Activated B cell treated with CpG ODN at 0.5 μM for 24 hours (primary cell): ENCODE measurements at regions not wholly inside any gene's neighbourhood (a gene's known extent, or its start where the extent isn't known, plus 50 kb on each side); places are given as distances from the start of the nearest gene placed in this dataset.

Experiments used
- ATAC-seq: fragments of 200-7000 bp; cut with Tn5 transposase; one replicate; pipeline ENCODE4 v1.10.0; 2021; ENCODE audit warnings: low read depth, mild to moderate bottlenecking, moderate library complexity
- CTCF ChIA-PET: fragments of 350-600 bp; sonication (Branson Sonifier 250); formaldehyde crosslinking; loops from one replicate; lab custom pipeline; 2021; ENCODE audit warnings: antibody characterized with exemption; lab: Charles Lee
- POLR2A ChIA-PET: fragments of 350-600 bp; sonication (Branson Sonifier 250); formaldehyde crosslinking; loops from one replicate; lab custom pipeline; 2021; ENCODE audit warnings: antibody characterized with exemption; lab: Charles Lee
- DNase-seq: peaks from one replicate; pipeline ENCODE4 v3.0.0; 2022
- H3K27ac Mint-ChIP-seq: one replicate; pipeline ENCODE4 v1.8.0; 2020; ENCODE audit warnings: mixed read lengths
- H3K27me3 Mint-ChIP-seq: one replicate; pipeline ENCODE4 v1.8.0; 2021; ENCODE audit warnings: mixed read lengths
- H3K36me3 Mint-ChIP-seq: one replicate; pipeline ENCODE4 v1.8.0; 2021; ENCODE audit warnings: low read depth, mixed read lengths
- H3K4me1 Mint-ChIP-seq: one replicate; pipeline ENCODE4 v1.8.0; 2021; ENCODE audit warnings: mixed read lengths
- H3K4me3 Mint-ChIP-seq: one replicate; pipeline ENCODE4 v1.8.0; 2020; ENCODE audit warnings: mild to moderate bottlenecking, mixed read lengths
- H3K9me3 Mint-ChIP-seq: one replicate; pipeline ENCODE4 v1.8.0; 2020; ENCODE audit warnings: mixed read lengths
- intact Hi-C: fragments of 100-400 bp; cut with micrococcal nuclease; formaldehyde crosslinking; loops from one replicate; pipeline ENCODE4 v1.15.1; 2024
- TF ChIP-seq, protein P1 (sequence below): fragments of 200-600 bp; IDR thresholded peaks from one replicate; pipeline ENCODE4 v1.8.0; 2022; ENCODE audit warnings: antibody characterized with exemption, mild to moderate bottlenecking

DNA sequence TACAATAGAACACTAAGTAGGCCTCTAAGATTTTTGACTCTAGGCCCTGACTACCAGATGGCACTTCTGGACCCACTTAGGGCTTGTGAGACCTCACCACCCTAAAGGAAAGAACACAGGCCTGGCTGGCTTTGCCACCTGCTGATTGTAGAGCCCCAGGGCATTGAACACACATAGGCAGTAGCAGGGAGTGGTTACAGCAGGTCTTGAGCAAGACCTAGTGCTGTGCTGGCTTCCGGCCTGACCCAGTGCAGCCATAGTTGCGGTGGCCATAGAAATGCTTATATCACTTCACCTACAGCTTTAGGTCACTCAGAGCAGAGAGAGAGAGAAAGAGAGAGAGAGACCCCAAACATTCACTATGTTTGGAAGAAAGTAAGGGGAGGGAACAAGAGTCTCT, 223.2 kb downstream of the LRATD1 start:
- Mint-ChIP-seq H3K9me3 (peaks cover 15% of the 10 kb centered on the region), H3K27me3 (no peaks in the 10 kb centered on the region), H3K4me3 (no peak overlapping the region), H3K36me3 (no peaks in the 10 kb centered on the region), H3K4me1 (no peaks in the 10 kb centered on the region), H3K27ac (no peak overlapping the region)
- CTCF ChIA-PET, result no interaction called here
- TF ChIP-seq, protein P1, sequence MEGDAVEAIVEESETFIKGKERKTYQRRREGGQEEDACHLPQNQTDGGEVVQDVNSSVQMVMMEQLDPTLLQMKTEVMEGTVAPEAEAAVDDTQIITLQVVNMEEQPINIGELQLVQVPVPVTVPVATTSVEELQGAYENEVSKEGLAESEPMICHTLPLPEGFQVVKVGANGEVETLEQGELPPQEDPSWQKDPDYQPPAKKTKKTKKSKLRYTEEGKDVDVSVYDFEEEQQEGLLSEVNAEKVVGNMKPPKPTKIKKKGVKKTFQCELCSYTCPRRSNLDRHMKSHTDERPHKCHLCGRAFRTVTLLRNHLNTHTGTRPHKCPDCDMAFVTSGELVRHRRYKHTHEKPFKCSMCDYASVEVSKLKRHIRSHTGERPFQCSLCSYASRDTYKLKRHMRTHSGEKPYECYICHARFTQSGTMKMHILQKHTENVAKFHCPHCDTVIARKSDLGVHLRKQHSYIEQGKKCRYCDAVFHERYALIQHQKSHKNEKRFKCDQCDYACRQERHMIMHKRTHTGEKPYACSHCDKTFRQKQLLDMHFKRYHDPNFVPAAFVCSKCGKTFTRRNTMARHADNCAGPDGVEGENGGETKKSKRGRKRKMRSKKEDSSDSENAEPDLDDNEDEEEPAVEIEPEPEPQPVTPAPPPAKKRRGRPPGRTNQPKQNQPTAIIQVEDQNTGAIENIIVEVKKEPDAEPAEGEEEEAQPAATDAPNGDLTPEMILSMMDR, result no peak
- no peak for DNase-seq
- intact Hi-C loops, result no loop called here
- ATAC-seq, result no peak
- POLR2A ChIA-PET, result no interaction called here

DNA sequence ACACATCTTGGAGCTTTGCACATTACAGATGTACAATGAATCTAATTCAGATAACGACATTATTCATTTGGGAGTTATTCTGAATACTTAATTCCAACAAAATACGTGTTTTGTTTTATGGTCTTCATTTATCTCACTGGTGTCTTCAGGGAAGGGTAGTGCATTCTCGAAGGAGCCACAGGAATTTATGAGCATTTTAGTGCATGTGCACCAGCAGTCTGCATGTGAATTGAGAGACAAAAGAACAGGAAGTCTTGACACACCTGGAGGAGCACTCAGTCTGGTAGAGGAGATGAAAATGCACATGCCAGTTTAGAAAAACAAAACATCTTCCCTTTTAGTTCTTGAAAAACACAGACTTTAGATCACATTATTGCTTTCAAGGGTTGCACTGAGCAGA, 228.7 kb downstream of the LRATD1 start:
- intact Hi-C loops, result no loop called here
- no peak overlapping the region for H3K4me3 Mint-ChIP-seq
- no peak overlapping the region for H3K27ac Mint-ChIP-seq
- no peaks in the 10 kb centered on the region for H3K36me3 Mint-ChIP-seq
- peaks cover 10% of the 10 kb centered on the region for H3K9me3 Mint-ChIP-seq
- TF ChIP-seq, protein P1, result no peak
- no peaks in the 10 kb centered on the region for H3K4me1 Mint-ChIP-seq
- POLR2A ChIA-PET, result no interaction called here
- no peaks in the 10 kb centered on the region for H3K27me3 Mint-ChIP-seq
- CTCF ChIA-PET, result no interaction called here
- DNase-seq (no peak), ATAC-seq (no peak)

DNA sequence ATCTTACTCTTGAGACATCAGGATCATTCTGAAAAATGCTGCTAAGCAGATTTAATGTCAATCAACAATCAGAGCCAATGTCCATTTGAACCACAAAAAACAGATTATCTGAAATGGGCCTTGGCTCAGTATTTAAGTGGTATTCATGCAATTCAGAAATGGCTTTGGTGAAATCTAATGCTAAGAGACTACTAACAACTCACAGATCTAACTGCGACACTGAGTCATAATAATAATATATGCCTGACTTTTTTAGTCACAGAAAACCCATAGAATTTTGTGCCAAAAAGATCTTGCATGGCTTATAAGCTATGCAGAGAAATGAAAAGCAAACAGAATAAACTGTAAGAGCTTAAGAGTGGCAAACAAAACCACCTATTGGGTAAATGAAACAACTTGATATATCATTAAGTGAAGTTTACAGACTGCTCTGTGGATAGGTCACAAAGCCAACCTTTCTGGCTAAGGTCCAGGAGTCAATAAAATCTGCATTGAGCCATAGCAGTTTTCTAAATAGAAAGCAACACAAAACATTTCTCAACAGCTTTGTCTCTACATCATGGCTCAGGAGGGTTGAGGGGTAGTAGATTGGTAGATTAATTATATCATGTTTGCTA, 234.3 kb downstream of the LRATD1 start:
- Mint-ChIP-seq H3K4me3 (no peak overlapping the region), H3K27ac (no peak overlapping the region), H3K4me1 (no peaks in the 10 kb centered on the region), H3K27me3 (no peaks in the 10 kb centered on the region), H3K9me3 (peaks cover 2% of the 10 kb centered on the region), H3K36me3 (no peaks in the 10 kb centered on the region)
- TF ChIP-seq, protein P1, result no peak
- DNase-seq (no peak), ATAC-seq (no peak)
- ChIA-PET CTCF (no interaction called here), POLR2A (no interaction called here)
- intact Hi-C loops, result no loop called here

DNA sequence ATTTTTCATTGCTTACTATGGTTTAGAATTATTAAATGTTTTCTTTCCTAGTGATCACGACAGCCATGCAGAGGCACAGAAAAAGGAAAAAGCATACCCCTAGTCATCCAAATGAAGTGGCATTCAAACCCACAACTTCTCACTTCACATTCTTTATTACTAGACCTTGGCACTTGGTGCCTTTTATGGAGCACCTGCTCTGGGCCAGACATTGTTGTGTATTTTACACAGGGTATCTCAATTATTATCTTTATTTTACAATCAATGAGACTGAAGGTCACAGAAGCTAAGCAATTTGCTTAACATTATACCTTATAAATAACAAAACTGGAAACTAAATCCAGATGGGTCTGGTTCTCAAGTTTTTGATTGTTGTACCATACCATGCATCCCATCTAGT, 235.3 kb downstream of the LRATD1 start:
- Mint-ChIP-seq H3K27ac (no peak overlapping the region), H3K9me3 (peaks cover 2% of the 10 kb centered on the region), H3K36me3 (no peaks in the 10 kb centered on the region), H3K4me1 (no peaks in the 10 kb centered on the region), H3K4me3 (no peak overlapping the region), H3K27me3 (no peaks in the 10 kb centered on the region)
- ChIA-PET CTCF (no interaction called here), POLR2A (no interaction called here)
- TF ChIP-seq, protein P1, result no peak
- ATAC-seq (no peak), DNase-seq (no peak)
- intact Hi-C loops, result no loop called here

DNA sequence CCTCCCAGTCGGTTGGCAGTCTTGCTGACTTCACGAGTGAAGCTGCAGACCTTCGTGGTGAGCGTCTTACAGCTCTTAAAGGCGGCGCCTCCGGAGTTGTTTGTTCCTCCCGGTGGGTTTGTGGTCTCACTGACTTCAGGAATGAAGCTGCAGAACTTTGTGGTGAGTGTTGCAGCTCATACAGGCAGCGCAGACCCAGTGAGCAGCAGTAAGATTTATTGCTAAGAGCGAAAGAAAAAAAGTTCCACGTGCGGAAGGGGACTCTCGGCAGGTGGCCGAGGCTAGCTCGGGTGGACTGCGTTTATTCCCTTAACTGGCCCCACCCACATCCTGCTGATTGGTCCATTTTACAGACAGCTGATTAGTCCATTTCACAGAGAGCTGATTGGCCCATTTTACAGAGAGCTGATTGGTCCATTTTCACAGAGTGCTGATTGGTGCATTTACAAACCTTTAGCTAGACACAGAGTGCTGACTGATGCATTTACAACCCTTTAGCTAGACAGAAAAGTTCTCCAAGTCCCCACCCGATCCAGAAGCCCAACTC, 240.3 kb downstream of the LRATD1 start:
- Mint-ChIP-seq H3K27me3 (peaks cover 1% of the 10 kb centered on the region), H3K4me1 (no peaks in the 10 kb centered on the region), H3K27ac (no peak overlapping the region), H3K36me3 (no peaks in the 10 kb centered on the region), H3K9me3 (peaks cover 2% of the 10 kb centered on the region), H3K4me3 (no peak overlapping the region)
- DNase-seq, result no peak
- TF ChIP-seq, protein P1, result no peak
- POLR2A ChIA-PET, result no interaction called here
- ATAC-seq, result no peak
- CTCF ChIA-PET, result no interaction called here
- intact Hi-C loops, result no loop called here
